Endothelial cell (in vitro differentiated cells): ENCODE measurements at regions not wholly inside any gene's neighbourhood (a gene's known extent, or its start where the extent isn't known, plus 50 kb on each side); places are given as distances from the start of the nearest gene placed in this dataset.

Experiments used
- DNase-seq: peaks from one replicate; pipeline ENCODE4 v3.0.0; 2021; ENCODE audit warnings: low spot score
- H3K27ac Mint-ChIP-seq: one replicate; pipeline ENCODE4 v1.8.0; 2021; ENCODE audit warnings: mixed read lengths, inconsistent platforms; ENCODE audit not compliant: unreplicated experiment
- H3K27me3 Mint-ChIP-seq: one replicate; pipeline ENCODE4 v1.8.0; 2021; ENCODE audit warnings: mild to moderate bottlenecking, moderate library complexity, mixed read lengths, inconsistent platforms; ENCODE audit not compliant: unreplicated experiment
- H3K36me3 Mint-ChIP-seq: one replicate; pipeline ENCODE4 v1.8.0; 2021; ENCODE audit warnings: mild to moderate bottlenecking, low read depth, mixed read lengths, inconsistent platforms; ENCODE audit not compliant: unreplicated experiment
- H3K4me1 Mint-ChIP-seq: one replicate; pipeline ENCODE4 v1.8.0; 2021; ENCODE audit warnings: mild to moderate bottlenecking, mixed read lengths, inconsistent platforms; ENCODE audit not compliant: unreplicated experiment
- H3K4me3 Mint-ChIP-seq: one replicate; pipeline ENCODE4 v1.8.0; 2021; ENCODE audit warnings: mild to moderate bottlenecking, mixed read lengths, inconsistent platforms; ENCODE audit not compliant: unreplicated experiment
- H3K9me3 Mint-ChIP-seq: one replicate; pipeline ENCODE4 v1.8.0; 2021; ENCODE audit warnings: mixed read lengths, inconsistent platforms; ENCODE audit not compliant: unreplicated experiment
- TF ChIP-seq, protein P1 (sequence below): fragments of 200-600 bp; sonication (generic); IDR thresholded peaks from one replicate; pipeline ENCODE4 v1.5.0; 2021; ENCODE audit warnings: antibody characterized with exemption; ENCODE audit not compliant: unreplicated experiment

DNA sequence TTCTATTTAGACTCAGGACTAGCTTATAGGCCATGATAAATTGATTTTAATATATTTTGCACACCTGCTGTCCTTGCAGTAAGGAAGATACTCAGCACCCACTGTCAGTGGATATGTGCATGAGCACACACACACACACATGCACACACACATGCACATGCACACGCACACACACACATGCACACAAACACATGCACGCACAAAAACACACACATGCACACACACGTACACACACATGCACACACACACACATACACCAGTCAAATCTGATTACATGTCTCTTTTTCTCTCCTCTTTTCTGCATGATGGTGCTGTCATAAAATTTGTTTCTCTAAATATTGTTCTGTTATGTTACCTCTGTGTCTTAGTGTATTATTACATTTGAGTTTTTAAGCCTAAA is 87.3 kb upstream of the OSTN start:
- no peaks in the 10 kb centered on the region for H3K36me3 Mint-ChIP-seq
- no peaks in the 10 kb centered on the region for H3K4me1 Mint-ChIP-seq
- no peak for DNase-seq
- TF ChIP-seq, protein P1, sequence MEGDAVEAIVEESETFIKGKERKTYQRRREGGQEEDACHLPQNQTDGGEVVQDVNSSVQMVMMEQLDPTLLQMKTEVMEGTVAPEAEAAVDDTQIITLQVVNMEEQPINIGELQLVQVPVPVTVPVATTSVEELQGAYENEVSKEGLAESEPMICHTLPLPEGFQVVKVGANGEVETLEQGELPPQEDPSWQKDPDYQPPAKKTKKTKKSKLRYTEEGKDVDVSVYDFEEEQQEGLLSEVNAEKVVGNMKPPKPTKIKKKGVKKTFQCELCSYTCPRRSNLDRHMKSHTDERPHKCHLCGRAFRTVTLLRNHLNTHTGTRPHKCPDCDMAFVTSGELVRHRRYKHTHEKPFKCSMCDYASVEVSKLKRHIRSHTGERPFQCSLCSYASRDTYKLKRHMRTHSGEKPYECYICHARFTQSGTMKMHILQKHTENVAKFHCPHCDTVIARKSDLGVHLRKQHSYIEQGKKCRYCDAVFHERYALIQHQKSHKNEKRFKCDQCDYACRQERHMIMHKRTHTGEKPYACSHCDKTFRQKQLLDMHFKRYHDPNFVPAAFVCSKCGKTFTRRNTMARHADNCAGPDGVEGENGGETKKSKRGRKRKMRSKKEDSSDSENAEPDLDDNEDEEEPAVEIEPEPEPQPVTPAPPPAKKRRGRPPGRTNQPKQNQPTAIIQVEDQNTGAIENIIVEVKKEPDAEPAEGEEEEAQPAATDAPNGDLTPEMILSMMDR = no peak
- no peaks in the 10 kb centered on the region for H3K27me3 Mint-ChIP-seq
- no peak overlapping the region for H3K27ac Mint-ChIP-seq
- no peak overlapping the region for H3K4me3 Mint-ChIP-seq
- H3K9me3 Mint-ChIP-seq = no peaks in the 10 kb centered on the region

GRCh38 chr3:191105418-191105817 is 93.6 kb upstream of the OSTN start:
- DNase-seq = no peak

DNA sequence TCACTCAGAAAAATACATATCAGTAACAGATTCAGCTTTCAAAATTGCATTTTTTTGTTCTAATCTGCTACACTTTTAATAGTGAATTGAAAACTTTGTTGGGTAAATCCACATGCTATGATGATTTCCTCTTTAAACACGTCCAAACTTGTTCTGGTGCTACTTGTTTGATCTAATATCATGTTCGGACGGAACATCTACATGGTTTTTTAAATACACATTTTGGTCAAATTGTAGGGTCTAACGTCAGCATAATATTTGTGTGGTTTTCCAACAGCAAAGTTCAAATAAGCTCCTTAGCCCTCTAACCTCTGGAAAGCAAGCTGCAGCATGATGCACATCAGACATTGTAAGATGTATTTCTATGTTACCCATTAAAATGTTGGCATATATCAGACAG is 98.5 kb upstream of the OSTN start:
- no peak for DNase-seq
- H3K27ac Mint-ChIP-seq = no peak overlapping the region
- TF ChIP-seq, protein P1 = no peak
- H3K4me1 Mint-ChIP-seq = no peaks in the 10 kb centered on the region
- H3K9me3 Mint-ChIP-seq = no peaks in the 10 kb centered on the region
- no peaks in the 10 kb centered on the region for H3K36me3 Mint-ChIP-seq
- H3K4me3 Mint-ChIP-seq = no peak overlapping the region
- no peaks in the 10 kb centered on the region for H3K27me3 Mint-ChIP-seq

More at GRCh38 chr3:191105418-191105817, 93.6 kb upstream of the OSTN start:
- no peak overlapping the region for H3K4me3 Mint-ChIP-seq
- no peaks in the 10 kb centered on the region for H3K4me1 Mint-ChIP-seq
- TF ChIP-seq, protein P1 = no peak
- no peaks in the 10 kb centered on the region for H3K27me3 Mint-ChIP-seq
- H3K36me3 Mint-ChIP-seq = no peaks in the 10 kb centered on the region
- H3K27ac Mint-ChIP-seq = no peak overlapping the region
- H3K9me3 Mint-ChIP-seq = no peaks in the 10 kb centered on the region

DNA sequence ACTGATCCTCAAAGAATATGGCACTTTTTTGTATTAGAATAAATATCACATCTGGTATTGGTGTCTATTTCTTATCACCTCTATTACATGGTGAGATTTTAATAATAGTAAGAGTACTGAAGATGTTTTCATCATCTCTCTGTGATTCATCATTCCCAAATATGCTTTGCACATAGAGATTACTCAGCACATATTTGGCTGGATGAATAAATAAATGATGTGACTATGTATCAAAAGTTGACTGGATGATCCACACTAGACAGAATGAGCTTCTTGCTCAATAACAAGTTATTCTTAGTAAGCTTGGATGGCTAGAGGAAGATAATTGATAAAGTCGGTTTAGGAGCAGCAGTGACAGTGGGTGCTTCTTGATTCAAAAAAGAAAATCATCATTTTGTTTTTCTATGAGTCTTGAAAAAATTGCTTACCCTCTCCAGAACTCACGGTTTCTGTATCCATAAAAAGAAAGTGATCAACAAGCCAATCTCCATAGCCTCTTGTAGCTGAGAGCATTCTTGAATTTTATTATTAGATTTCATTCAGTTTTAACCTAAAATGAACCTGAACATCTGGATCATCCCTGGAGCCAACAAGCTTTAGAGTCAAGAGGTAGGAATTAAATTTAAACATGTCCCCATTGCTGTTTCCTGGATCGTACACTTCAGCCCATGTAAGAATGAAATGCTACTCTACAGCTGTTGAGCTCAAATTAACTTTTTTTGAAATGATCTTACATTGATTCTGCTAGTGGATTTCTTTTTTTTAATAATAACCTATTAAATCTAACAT is 104.8 kb upstream of the OSTN start:
- Mint-ChIP-seq H3K4me3 (no peak overlapping the region), H3K4me1 (no peaks in the 10 kb centered on the region), H3K9me3 (no peaks in the 10 kb centered on the region), H3K27ac (no peak overlapping the region), H3K36me3 (no peaks in the 10 kb centered on the region), H3K27me3 (no peaks in the 10 kb centered on the region)
- TF ChIP-seq, protein P1 = no peak
- no peak for DNase-seq

DNA sequence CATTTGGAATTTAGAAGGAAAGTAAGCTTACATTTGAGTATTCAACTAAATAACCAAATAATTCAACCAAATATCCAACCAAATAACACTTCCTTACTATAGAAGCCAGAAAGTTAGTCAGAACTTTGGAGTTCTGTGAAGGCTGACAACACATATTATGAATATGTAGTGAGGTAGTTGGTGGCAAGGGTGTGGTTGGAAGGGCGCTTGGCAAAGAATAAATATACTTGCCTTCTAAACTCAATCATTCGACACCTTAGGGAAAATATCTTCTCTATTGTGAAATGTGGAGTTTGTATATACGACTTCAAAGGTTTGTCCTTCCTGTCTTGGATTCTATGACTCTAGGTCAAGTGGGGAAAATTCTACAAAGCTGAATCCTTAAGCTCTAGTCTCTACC is 111.7 kb upstream of the OSTN start:
- Mint-ChIP-seq H3K27me3 (no peaks in the 10 kb centered on the region), H3K4me1 (no peaks in the 10 kb centered on the region), H3K27ac (no peak overlapping the region), H3K9me3 (no peaks in the 10 kb centered on the region), H3K36me3 (no peaks in the 10 kb centered on the region), H3K4me3 (no peak overlapping the region)
- TF ChIP-seq, protein P1 = no peak
- no peak for DNase-seq
